ENCODE measurements at regions not wholly inside any gene's neighbourhood (a gene's known extent, or its start where the extent isn't known, plus 50 kb on each side); places are given as distances from the start of the nearest gene placed in this dataset.

GRCh38 chr1:157412308-157412707 is 140.0 kb downstream of the FCRL5 start:
- TF ChIP-seq CTCF (conservative IDR thresholded peaks at IDR 0.05; ENCODE audit: low read length): no peak
- TF ChIP-seq EZH2phosphoT487 (IDR thresholded peaks at IDR 0.05; ENCODE audit: borderline replicate concordance): no peak

Measured in Loucy (cell line).